GM18519 (cell line): ENCODE measurements at regions not wholly inside any gene's neighbourhood (a gene's known extent, or its start where the extent isn't known, plus 50 kb on each side); places are given as distances from the start of the nearest gene placed in this dataset.
A peak's percentile ranks its signal among the peaks of the same experiment; 100 is the strongest.

ENCODE experiments used
- ATAC-seq: cut with Tn5 transposase; IDR thresholded peaks from one replicate; pipeline ENCODE4 v1.9.1; 2021; ENCODE audit warnings: mild to moderate bottlenecking, moderate library complexity; ENCODE audit not compliant: unreplicated experiment, low FRiP score

GRCh38 chr11:110989428-110990133 lies 255.9 kb upstream of the POU2AF2 start:
- ATAC-seq = no peak

GRCh38 chr11:110988671-110989070 lies 256.9 kb upstream of the POU2AF2 start:
- no peak for ATAC-seq

- no peak for ATAC-seq
Observed at GRCh38 chr11:110986016-110986415, 259.5 kb upstream of the POU2AF2 start.

- no peak for ATAC-seq
Observed at GRCh38 chr11:110985547-110985946, 260.0 kb upstream of the POU2AF2 start.

- no peak for ATAC-seq
Observed at GRCh38 chr11:110984693-110985092, 260.8 kb upstream of the POU2AF2 start.

- no peak for ATAC-seq
Observed at GRCh38 chr11:110984147-110984546, 261.4 kb upstream of the POU2AF2 start.

GRCh38 chr11:110982214-110982613 lies 263.3 kb upstream of the POU2AF2 start:
- ATAC-seq = no peak

- ATAC-seq = no peak
Observed at GRCh38 chr11:110979696-110980095, 265.8 kb upstream of the POU2AF2 start.

GRCh38 chr11:110977661-110978060 lies 265.4 kb upstream of the ARHGAP20 start:
- ATAC-seq = no peak

GRCh38 chr11:110974731-110975130 lies 262.5 kb upstream of the ARHGAP20 start:
- no peak for ATAC-seq

- ATAC-seq = no peak
Observed at GRCh38 chr11:110973401-110973980, 261.3 kb upstream of the ARHGAP20 start.

GRCh38 chr11:110972640-110973039 lies 260.4 kb upstream of the ARHGAP20 start:
- ATAC-seq = no peak

GRCh38 chr11:110972106-110972505 lies 259.9 kb upstream of the ARHGAP20 start:
- ATAC-seq = no peak

- no peak for ATAC-seq
Observed at GRCh38 chr11:110971140-110971539, 258.9 kb upstream of the ARHGAP20 start.

GRCh38 chr11:110968348-110969062 lies 256.3 kb upstream of the ARHGAP20 start:
- ATAC-seq = no peak

GRCh38 chr11:110966131-110966530 lies 253.9 kb upstream of the ARHGAP20 start:
- ATAC-seq = no peak

GRCh38 chr11:110962921-110963320 lies 250.7 kb upstream of the ARHGAP20 start:
- no peak for ATAC-seq

- no peak for ATAC-seq
Observed at GRCh38 chr11:110960167-110960566, 247.9 kb upstream of the ARHGAP20 start.

GRCh38 chr11:110958216-110958615 lies 246.0 kb upstream of the ARHGAP20 start:
- no peak for ATAC-seq

GRCh38 chr11:110955776-110956175 lies 243.5 kb upstream of the ARHGAP20 start:
- no peak for ATAC-seq

GRCh38 chr11:110951950-110952503 lies 239.8 kb upstream of the ARHGAP20 start:
- peak; percentile 19 for ATAC-seq
